Cardiac muscle cell (in vitro differentiated cells and primary cell): ENCODE measurements at regions not wholly inside any gene's neighbourhood (a gene's known extent, or its start where the extent isn't known, plus 50 kb on each side); places are given as distances from the start of the nearest gene placed in this dataset.

Source experiments
- DNase-seq, 2 donors: peaks; one replicate each; pipeline versions ENCODE4 v3.0.0 to v3.0.0-alpha.2; 2010 to 2017; ENCODE audit warnings: low read depth in 1 of 2, low spot score in 1 of 2
- H3K27ac ChIP-seq: fragments of 200-600 bp; sonication (generic); 2 replicates; pipeline ENCODE4 v1.5.1; 2016
- H3K27me3 ChIP-seq: fragments of 200-600 bp; sonication (generic); 2 replicates; pipeline ENCODE4 v1.6.0; 2016; ENCODE audit warnings: control low read depth
- H3K36me3 ChIP-seq: fragments of 200-600 bp; sonication (generic); 2 replicates; pipeline ENCODE4 v1.5.1; 2016; ENCODE audit warnings: control low read depth
- H3K4me1 ChIP-seq: fragments of 200-600 bp; sonication (generic); 2 replicates; pipeline ENCODE4 v1.8.1; 2017; ENCODE audit warnings: low read depth, mild to moderate bottlenecking, mixed run types
- H3K4me3 ChIP-seq: fragments of 200-600 bp; sonication (generic); 2 replicates; pipeline ENCODE4 v1.5.1; 2016; ENCODE audit warnings: mild to moderate bottlenecking
- H3K9me3 ChIP-seq: fragments of 200-600 bp; sonication (generic); 2 replicates; pipeline ENCODE4 v1.5.1; 2017; ENCODE audit warnings: low read depth, mild to moderate bottlenecking, control low read depth
- CTCF ChIP-seq: IDR thresholded peaks from 2 replicates; pipeline ENCODE4 v1.5.1; 2012; ENCODE audit warnings: low read depth, mild to moderate bottlenecking, low read length

- Histone ChIP-seq H3K27me3 (no peaks in the 10 kb centered on the region), H3K4me1 (peaks cover 3% of the 10 kb centered on the region), H3K36me3 (no peaks in the 10 kb centered on the region), H3K4me3 (no peak overlapping the region), H3K27ac (no peak overlapping the region), H3K9me3 (no peaks in the 10 kb centered on the region)
- DNase-seq = no peak
- no peak for TF ChIP-seq CTCF
Measured at GRCh38 chr2:160731415-160731814, 237.8 kb upstream of the RBMS1 start.

GRCh38 chr2:160731856-160732255 is 238.2 kb upstream of the RBMS1 start:
- no peak for DNase-seq
- no peaks in the 10 kb centered on the region for H3K36me3 ChIP-seq
- no peaks in the 10 kb centered on the region for H3K27me3 ChIP-seq
- peaks cover 3% of the 10 kb centered on the region for H3K4me1 ChIP-seq
- no peak for TF ChIP-seq CTCF
- H3K4me3 ChIP-seq = no peak overlapping the region
- no peak overlapping the region for H3K27ac ChIP-seq
- H3K9me3 ChIP-seq = no peaks in the 10 kb centered on the region

GRCh38 chr2:160735696-160736095 is 242.1 kb upstream of the RBMS1 start:
- DNase-seq = no peak
- Histone ChIP-seq H3K27ac (no peak overlapping the region), H3K36me3 (no peaks in the 10 kb centered on the region), H3K4me3 (no peak overlapping the region), H3K27me3 (no peaks in the 10 kb centered on the region), H3K4me1 (peaks cover 3% of the 10 kb centered on the region), H3K9me3 (no peaks in the 10 kb centered on the region)
- TF ChIP-seq CTCF = no peak

- Histone ChIP-seq H3K4me1 (peaks cover 3% of the 10 kb centered on the region), H3K27ac (no peak overlapping the region), H3K9me3 (no peaks in the 10 kb centered on the region), H3K27me3 (no peaks in the 10 kb centered on the region), H3K36me3 (no peaks in the 10 kb centered on the region), H3K4me3 (no peak overlapping the region)
- peak in 1 of 2 donors; percentile 46 for DNase-seq
- TF ChIP-seq CTCF = no peak
Measured at GRCh38 chr2:160736148-160737028, 242.8 kb upstream of the RBMS1 start.

- H3K27ac ChIP-seq = no peak overlapping the region
Measured at GRCh38 chr2:160737247-160737646, 243.6 kb upstream of the RBMS1 start.

More at GRCh38 chr2:160737247-160737646, 243.6 kb upstream of the RBMS1 start:
- Histone ChIP-seq H3K4me3 (no peak overlapping the region), H3K9me3 (no peaks in the 10 kb centered on the region), H3K4me1 (peaks cover 3% of the 10 kb centered on the region), H3K36me3 (no peaks in the 10 kb centered on the region), H3K27me3 (no peaks in the 10 kb centered on the region)
- no peak for DNase-seq
- TF ChIP-seq CTCF = no peak
